Esophagus (tissue), 2 donors: ENCODE measurements at regions not wholly inside any gene's neighbourhood (a gene's known extent, or its start where the extent isn't known, plus 50 kb on each side); places are given as distances from the start of the nearest gene placed in this dataset.
"Not testable (repeated sequence)": the region's sequence is repeated elsewhere in the genome, so short reads cannot be mapped to it uniquely, and the experiment has no call there.

Source experiments
- H3K27ac ChIP-seq, 2 donors: one replicate each; pipeline ENCODE4 v1.5.1; 2013; ENCODE audit warnings: low read depth in 2 of 2, mild to moderate bottlenecking in 2 of 2, inconsistent platforms in 1 of 2, low read length in 1 of 2, moderate library complexity in 1 of 2
- H3K27me3 ChIP-seq, 2 donors: one replicate each; pipeline ENCODE4 v1.6.1; 2013; ENCODE audit warnings: low read length in 2 of 2, control low read depth in 1 of 2, mild to moderate bottlenecking in 1 of 2; ENCODE audit not compliant: insufficient read depth in 2 of 2, control insufficient read depth in 1 of 2
- H3K36me3 ChIP-seq, 2 donors: one replicate each; pipeline ENCODE4 v1.6.1; 2013; ENCODE audit warnings: low read length in 1 of 2; ENCODE audit not compliant: control insufficient read depth in 2 of 2, insufficient read depth in 2 of 2
- H3K4me1 ChIP-seq, 2 donors: one replicate each; pipeline ENCODE4 v1.6.1; 2013; ENCODE audit warnings: low read length in 1 of 2; ENCODE audit not compliant: control insufficient read depth in 2 of 2, insufficient read depth in 2 of 2
- H3K4me3 ChIP-seq, 2 donors: one replicate each; pipeline ENCODE4 v1.5.1; 2013; ENCODE audit warnings: low read length in 2 of 2, mild to moderate bottlenecking in 2 of 2, low read depth in 1 of 2, moderate library complexity in 1 of 2
- H3K9me3 ChIP-seq, 2 donors: one replicate each; pipeline ENCODE4 v1.6.1; 2013; ENCODE audit warnings: mild to moderate bottlenecking in 2 of 2, low read depth in 1 of 2, low read length in 1 of 2, moderate library complexity in 1 of 2; ENCODE audit not compliant: control insufficient read depth in 2 of 2, insufficient read depth in 1 of 2
- WGBS, 2 donors: extraction: QIAGEN DNeasy Blood & Tissue Kit; methylation state at CpG; one replicate each; pipeline ENCODE4 v1.1.7; 2013; 5-methylcytosine and 5-hydroxymethylcytosine counted together
- donor health status: healthy with polysubstance abuse.
- donor health status: Bipolar disorder and iron deficiency.

GRCh38 chr3:178325330-178325729 lies 210.9 kb upstream of the KCNMB2 start:
- Histone ChIP-seq H3K27me3 (no peaks in the 10 kb centered on the region), H3K4me3 (no peak overlapping the region), H3K36me3 (no peaks in the 10 kb centered on the region), H3K27ac (no peak overlapping the region), H3K9me3 (no peaks in the 10 kb centered on the region), H3K4me1 (no peaks in the 10 kb centered on the region)
- WGBS, 2 donors = 0 to 7% methylated on average over 1 of the region's 1 CpG

GRCh38 chr3:178329936-178330335 lies 206.3 kb upstream of the KCNMB2 start:
- no peak overlapping the region for H3K27ac ChIP-seq
- WGBS, 2 donors = 76 to 78% methylated on average over 1 of the region's 1 CpG
- H3K36me3 ChIP-seq = no peaks in the 10 kb centered on the region
- H3K9me3 ChIP-seq = no peaks in the 10 kb centered on the region
- no peaks in the 10 kb centered on the region for H3K27me3 ChIP-seq
- no peaks in the 10 kb centered on the region for H3K4me1 ChIP-seq
- H3K4me3 ChIP-seq = no peak overlapping the region

- Histone ChIP-seq H3K4me3 (no peak overlapping the region), H3K36me3 (no peaks in the 10 kb centered on the region), H3K27ac (no peak overlapping the region), H3K27me3 (no peaks in the 10 kb centered on the region), H3K4me1 (no peaks in the 10 kb centered on the region), H3K9me3 (no peaks in the 10 kb centered on the region)
- WGBS, 2 donors = 98% methylated on average over 3 of the region's 3 CpGs
These were observed 202.0 kb upstream of the KCNMB2 start for GRCh38 chr3:178334239-178334638.

- Histone ChIP-seq H3K36me3 (no peaks in the 10 kb centered on the region), H3K4me1 (no peaks in the 10 kb centered on the region), H3K9me3 (no peaks in the 10 kb centered on the region), H3K27me3 (no peaks in the 10 kb centered on the region), H3K4me3 (no peak overlapping the region), H3K27ac (no peak overlapping the region)
- WGBS, 2 donors = 85 to 96% methylated on average over 1 of the region's 1 CpG
These were observed 199.9 kb upstream of the KCNMB2 start for GRCh38 chr3:178336336-178336735.

GRCh38 chr3:178340506-178340905 lies 195.7 kb upstream of the KCNMB2 start:
- Histone ChIP-seq H3K9me3 (no peaks in the 10 kb centered on the region), H3K4me3 (no peak overlapping the region), H3K27me3 (no peaks in the 10 kb centered on the region), H3K27ac (no peak overlapping the region), H3K4me1 (peaks cover 0 to 8% of the 10 kb centered on the region in 2 donors), H3K36me3 (no peaks in the 10 kb centered on the region)
- 64 to 65% methylated on average over 2 of the region's 2 CpGs for WGBS, 2 donors

GRCh38 chr3:178341636-178342035 lies 194.6 kb upstream of the KCNMB2 start:
- Histone ChIP-seq H3K4me1 (peaks cover 0 to 8% of the 10 kb centered on the region in 2 donors), H3K27ac (no peak overlapping the region), H3K36me3 (no peaks in the 10 kb centered on the region), H3K27me3 (no peaks in the 10 kb centered on the region), H3K9me3 (no peaks in the 10 kb centered on the region), H3K4me3 (no peak overlapping the region)
- 90 to 94% methylated on average over 7 of the region's 7 CpGs for WGBS, 2 donors

GRCh38 chr3:178342111-178342510 lies 194.1 kb upstream of the KCNMB2 start:
- H3K4me1 ChIP-seq = peaks cover 0 to 8% of the 10 kb centered on the region in 2 donors
- H3K27me3 ChIP-seq = no peaks in the 10 kb centered on the region
- no peak overlapping the region for H3K4me3 ChIP-seq
- H3K9me3 ChIP-seq = no peaks in the 10 kb centered on the region
- 82 to 90% methylated on average over 2 of the region's 2 CpGs for WGBS, 2 donors
- no peak overlapping the region for H3K27ac ChIP-seq
- no peaks in the 10 kb centered on the region for H3K36me3 ChIP-seq

- H3K4me1 ChIP-seq = peaks cover 0 to 8% of the 10 kb centered on the region in 2 donors
- no peak overlapping the region for H3K4me3 ChIP-seq
- no peaks in the 10 kb centered on the region for H3K9me3 ChIP-seq
- 55% methylated on average over 5 of the region's 5 CpGs for WGBS, 2 donors
- peak overlapping the region in 1 of 2 donors; percentile 28 for H3K27ac ChIP-seq
- H3K36me3 ChIP-seq = no peaks in the 10 kb centered on the region
- H3K27me3 ChIP-seq = no peaks in the 10 kb centered on the region
These were observed 192.7 kb upstream of the KCNMB2 start for GRCh38 chr3:178343433-178344038.

- Histone ChIP-seq H3K27me3 (no peaks in the 10 kb centered on the region), H3K4me1 (peaks cover 0 to 8% of the 10 kb centered on the region in 2 donors), H3K27ac (no peak overlapping the region), H3K4me3 (no peak overlapping the region), H3K36me3 (no peaks in the 10 kb centered on the region), H3K9me3 (no peaks in the 10 kb centered on the region)
- 92% methylated on average over 4 of the region's 4 CpGs for whole genome bisulfite sequencing, 2 donors
These were observed 190.3 kb upstream of the KCNMB2 start for GRCh38 chr3:178345944-178346343.

- 94 to 96% methylated on average over 11 of the region's 11 CpGs for WGBS, 2 donors
- not testable (repeated sequence) for H3K27ac ChIP-seq
These were observed 187.5 kb upstream of the KCNMB2 start for GRCh38 chr3:178348561-178349217.

More at GRCh38 chr3:178348561-178349217, 187.5 kb upstream of the KCNMB2 start:
- H3K27me3 ChIP-seq, H3K9me3 ChIP-seq, H3K4me1 ChIP-seq, H3K36me3 ChIP-seq, H3K4me3 ChIP-seq: not testable (repeated sequence)
